Ovary (tissue), 7 donors: ENCODE measurements at regions not wholly inside any gene's neighbourhood (a gene's known extent, or its start where the extent isn't known, plus 50 kb on each side); places are given as distances from the start of the nearest gene placed in this dataset.

ENCODE experiments used
- DNase-seq, 5 donors: peaks; one replicate each; pipeline ENCODE4 v3.0.0-alpha.2; 2019 to 2020
- H3K27ac ChIP-seq, 2 donors: fragments of 200-600 bp; one replicate each; pipeline versions ENCODE4 v1.5.1 to v1.8.0; 2019 to 2022
- H3K27me3 ChIP-seq: fragments of 200-600 bp; one replicate; pipeline ENCODE4 v1.8.0; 2022
- H3K36me3 ChIP-seq: fragments of 200-600 bp; sonication (generic); one replicate; pipeline ENCODE4 v1.5.1; 2019
- H3K4me1 ChIP-seq: one replicate; pipeline ENCODE4 v1.8.1; 2013; ENCODE audit warnings: mild to moderate bottlenecking, moderate library complexity; ENCODE audit not compliant: insufficient read depth
- H3K4me3 ChIP-seq: fragments of 200-600 bp; sonication (generic); one replicate; pipeline ENCODE4 v1.5.1; 2017
- H3K9me3 ChIP-seq, 2 donors: fragments of 200-600 bp in 1 of 2; sonication (generic) in 1 of 2; one replicate each; pipeline versions ENCODE4 v1.5.1 to v1.8.1; 2013 to 2019; ENCODE audit warnings: mild to moderate bottlenecking in 1 of 2, moderate library complexity in 1 of 2
- CTCF ChIP-seq, 3 donors: fragments of 450-650 bp in 2 of 3; fragments of 200-600 bp in 1 of 3; IDR thresholded peaks; one replicate each; pipeline versions ENCODE4 v1.5.1 to v1.8.0; 2016 to 2022; ENCODE audit warnings: antibody characterized with exemption in 3 of 3, mild to moderate bottlenecking in 1 of 3
- EP300 ChIP-seq: sonication (generic); formaldehyde crosslinking; IDR thresholded peaks from one replicate; pipeline ENCODE4 v1.6.1; 2017; ENCODE audit warnings: antibody characterized with exemption
- POLR2A ChIP-seq: fragments of 450-650 bp; IDR thresholded peaks from one replicate; pipeline ENCODE4 v1.6.1; 2017; ENCODE audit warnings: antibody characterized with exemption, mild to moderate bottlenecking, moderate library complexity
- WGBS, 3 donors: extraction: QIAGEN DNeasy Blood & Tissue Kit in 1 of 3; methylation state at CpG; one replicate each; pipeline versions ENCODE4 v1.1.5 to v1.1.7; 2013 to 2017; 5-methylcytosine and 5-hydroxymethylcytosine counted together
- intact Hi-C, 4 donors: fragments of 100-400 bp; cut with DNase I; formaldehyde crosslinking; loops; one replicate each; pipeline versions ENCODE4 v1.11.0 to v1.15.1; 2022 to 2023
- donor health status: DM: no; HTN: no; CAD: no; lungs with moderate emphysema.
- donor health status: DM: no; HTN: no; CAD: no.
- donor health status: Bipolar disorder and iron deficiency.
- donor health status: DM: no; HTN: no; CAD: no.
- donor health status: DM: yes; HTN: yes; CAD: no.

GRCh38 chr13:26914624-26915023 lies 154.0 kb upstream of the GPR12 start:
- Histone ChIP-seq H3K4me3 (no peak overlapping the region), H3K27ac (no peak overlapping the region), H3K27me3 (no peaks in the 10 kb centered on the region), H3K4me1 (no peaks in the 10 kb centered on the region), H3K36me3 (no peaks in the 10 kb centered on the region), H3K9me3 (no peaks in the 10 kb centered on the region)
- TF ChIP-seq EP300 (no peak), CTCF (IDR thresholded peaks at IDR 0.05) (no peak), POLR2A (no peak)
- WGBS, 3 donors: 79 to 88% (median 86%) methylated on average over 7 of the region's 7 CpGs
- intact Hi-C loops: no loop called here
- DNase-seq: no peak

DNA sequence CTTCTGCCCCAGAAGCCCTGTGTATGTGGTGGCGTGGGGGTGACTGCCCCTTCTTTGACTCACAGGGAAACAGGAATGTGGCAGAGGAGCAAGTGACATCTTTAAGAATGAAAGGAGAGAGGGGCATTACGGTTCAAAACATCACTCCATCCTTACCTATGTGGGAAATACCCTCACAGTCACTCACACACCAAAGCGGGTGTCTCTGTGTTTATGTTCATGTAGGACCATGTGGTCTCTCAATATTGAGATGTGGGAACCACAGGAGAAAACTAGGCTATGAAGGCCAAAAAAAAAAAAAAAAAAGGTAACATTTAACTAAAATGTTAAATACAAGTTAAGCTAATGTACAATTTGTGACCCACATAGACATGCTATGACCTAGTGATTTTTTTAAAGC lies 153.6 kb upstream of the GPR12 start:
- WGBS, 3 donors: 86 to 92% (median 88%) methylated on average over 3 of the region's 3 CpGs
- Histone ChIP-seq H3K4me3 (no peak overlapping the region), H3K27ac (no peak overlapping the region), H3K36me3 (no peaks in the 10 kb centered on the region), H3K9me3 (no peaks in the 10 kb centered on the region), H3K27me3 (no peaks in the 10 kb centered on the region), H3K4me1 (no peaks in the 10 kb centered on the region)
- DNase-seq: no peak
- TF ChIP-seq EP300 (no peak), POLR2A (no peak), CTCF (IDR thresholded peaks at IDR 0.05) (no peak)
- intact Hi-C loops: no loop called here

- TF ChIP-seq EP300 (no peak), CTCF (IDR thresholded peaks at IDR 0.05) (no peak), POLR2A (no peak)
- Histone ChIP-seq H3K4me1 (no peaks in the 10 kb centered on the region), H3K36me3 (no peaks in the 10 kb centered on the region), H3K4me3 (no peak overlapping the region), H3K27ac (no peak overlapping the region), H3K27me3 (no peaks in the 10 kb centered on the region), H3K9me3 (no peaks in the 10 kb centered on the region)
- intact Hi-C loops: no loop called here
- DNase-seq: no peak
- 62 to 72% (median 64%) methylated on average over 13 of the region's 13 CpGs for WGBS, 3 donors
These were observed 150.3 kb upstream of the GPR12 start for GRCh38 chr13:26910754-26911465.

DNA sequence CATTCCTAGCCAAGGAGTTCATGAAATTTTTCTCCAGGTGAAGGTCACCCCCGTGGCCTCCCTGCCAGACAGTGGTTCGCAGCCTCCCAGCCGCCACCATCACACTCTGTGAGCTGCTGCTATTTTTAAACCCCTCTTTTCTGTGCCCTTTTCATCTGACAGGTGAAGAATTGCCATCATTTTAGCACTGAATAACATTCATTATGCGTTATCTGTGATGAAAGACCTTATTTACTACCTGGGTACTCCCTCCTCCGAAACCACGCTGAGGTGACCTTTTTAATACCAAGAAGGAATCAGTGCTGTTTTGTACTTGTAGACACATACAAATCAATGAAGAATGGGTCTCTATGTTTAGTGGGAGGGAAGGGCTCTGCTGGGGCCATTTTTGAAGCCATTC lies 148.9 kb upstream of the GPR12 start:
- 39 to 47% (median 41%) methylated on average over 6 of the region's 6 CpGs for WGBS, 3 donors
- Histone ChIP-seq H3K9me3 (no peaks in the 10 kb centered on the region), H3K27me3 (no peaks in the 10 kb centered on the region), H3K4me1 (no peaks in the 10 kb centered on the region), H3K36me3 (no peaks in the 10 kb centered on the region), H3K27ac (no peak overlapping the region), H3K4me3 (no peak overlapping the region)
- TF ChIP-seq EP300 (no peak), CTCF (IDR thresholded peaks at IDR 0.05) (no peak), POLR2A (no peak)
- intact Hi-C loops: no loop called here
- DNase-seq: no peak
